HG03460 (cell line): ENCODE measurements at regions not wholly inside any gene's neighbourhood (a gene's known extent, or its start where the extent isn't known, plus 50 kb on each side); places are given as distances from the start of the nearest gene placed in this dataset.

ENCODE experiments used
- ATAC-seq: cut with Tn5 transposase; IDR thresholded peaks from one replicate; pipeline ENCODE4 v1.9.1; 2021; ENCODE audit not compliant: unreplicated experiment

- ATAC-seq, result no peak
Observed at GRCh38 chr12:107888789-107889188, 114.3 kb downstream of the ASCL4 start.

DNA sequence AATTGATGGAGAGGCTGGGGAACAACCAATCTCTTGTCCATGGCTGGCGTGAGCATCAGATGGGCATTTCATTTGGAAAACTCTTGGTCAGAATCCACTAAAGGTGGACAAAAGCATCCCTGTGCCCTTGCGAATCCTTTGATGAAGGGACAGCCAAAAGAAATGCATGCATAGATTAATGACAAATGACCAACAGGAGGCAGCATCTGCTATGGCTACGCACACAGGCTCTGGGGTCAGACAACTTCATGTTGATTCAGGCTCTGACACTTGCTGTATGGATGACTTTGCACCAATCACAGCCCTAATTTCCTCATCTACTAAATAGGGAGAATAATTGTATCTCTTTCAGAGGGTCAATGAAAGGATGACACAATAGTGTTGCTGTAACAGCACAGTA is 117.5 kb downstream of the ASCL4 start:
- no peak for ATAC-seq

- ATAC-seq, result no peak
Observed at GRCh38 chr12:107894589-107894988, 120.1 kb downstream of the ASCL4 start.

DNA sequence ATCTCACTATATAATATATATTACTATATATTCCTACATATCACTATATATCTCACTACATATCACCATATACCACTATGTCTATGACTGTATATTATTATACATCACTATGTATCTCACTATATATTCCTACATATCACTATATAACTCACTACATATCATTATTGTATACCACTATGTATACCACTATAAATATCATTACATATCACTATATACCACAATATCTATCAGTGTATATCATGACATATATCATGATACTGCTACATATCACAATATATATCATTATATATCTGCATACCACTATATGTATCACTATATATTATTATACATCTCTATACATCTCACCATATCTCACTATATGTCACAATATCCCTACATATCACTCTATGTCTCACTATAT is 121.5 kb downstream of the ASCL4 start:
- ATAC-seq, result no peak

DNA sequence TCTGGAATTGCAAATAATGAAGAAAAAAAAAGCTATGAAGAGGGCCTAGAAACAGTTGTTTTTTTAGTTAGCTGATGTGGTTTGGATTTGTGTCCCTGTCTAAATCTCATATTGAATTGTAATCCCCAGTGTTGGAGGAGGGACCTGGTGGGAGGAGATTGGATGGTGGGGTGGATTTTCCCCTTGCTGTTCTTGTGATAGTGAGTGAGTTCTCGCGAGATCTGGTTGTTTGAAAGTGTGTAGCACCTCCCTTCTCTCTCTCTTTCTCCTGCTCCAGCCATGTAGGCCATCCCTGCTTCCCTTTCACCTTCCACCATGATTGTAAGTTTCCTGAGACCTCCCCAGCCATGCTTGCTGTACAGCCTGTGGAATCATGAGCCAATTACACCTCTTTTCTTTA is 126.1 kb downstream of the ASCL4 start:
- ATAC-seq, result no peak

DNA sequence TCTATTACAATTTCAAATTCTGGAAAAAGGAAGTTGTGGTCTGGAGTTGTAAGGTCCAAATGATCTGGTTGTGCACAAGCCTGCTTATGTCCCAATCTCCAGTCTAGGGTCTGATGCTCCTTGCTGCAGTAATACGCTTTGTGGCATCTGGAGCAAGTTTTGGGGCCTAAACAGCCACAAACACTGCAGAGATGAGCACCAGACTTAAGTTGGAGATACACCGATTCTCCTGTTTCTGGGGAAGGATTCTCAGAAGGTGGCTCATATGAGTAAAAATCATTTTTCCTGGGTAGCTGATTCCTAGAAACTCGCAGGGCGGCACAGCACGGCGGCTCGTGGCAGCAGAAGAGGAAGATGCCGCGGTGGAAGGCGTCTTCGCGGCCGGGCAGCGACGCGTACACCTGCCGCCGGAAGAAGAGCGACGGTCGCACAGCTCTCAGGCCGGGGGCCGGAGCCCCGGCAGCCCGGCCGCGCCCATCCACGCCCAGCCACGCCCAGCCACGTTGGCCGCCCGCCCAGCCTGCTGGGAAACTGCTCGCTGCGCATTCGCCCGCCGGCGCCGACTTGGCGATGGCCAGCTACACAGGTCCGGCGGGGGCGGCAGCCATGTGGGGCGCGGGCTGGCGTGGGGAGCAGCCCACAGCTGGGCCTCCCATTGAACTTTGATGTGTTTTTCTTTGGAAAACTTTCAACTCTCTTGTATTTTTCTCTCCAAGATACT is 129.0 kb downstream of the ASCL4 start:
- peak; percentile 97 for ATAC-seq

GRCh38 chr12:107906707-107907106 is 132.2 kb downstream of the ASCL4 start:
- no peak for ATAC-seq

- ATAC-seq, result peak; percentile 61
Observed at GRCh38 chr12:107912421-107913004, 138.0 kb downstream of the ASCL4 start.

DNA sequence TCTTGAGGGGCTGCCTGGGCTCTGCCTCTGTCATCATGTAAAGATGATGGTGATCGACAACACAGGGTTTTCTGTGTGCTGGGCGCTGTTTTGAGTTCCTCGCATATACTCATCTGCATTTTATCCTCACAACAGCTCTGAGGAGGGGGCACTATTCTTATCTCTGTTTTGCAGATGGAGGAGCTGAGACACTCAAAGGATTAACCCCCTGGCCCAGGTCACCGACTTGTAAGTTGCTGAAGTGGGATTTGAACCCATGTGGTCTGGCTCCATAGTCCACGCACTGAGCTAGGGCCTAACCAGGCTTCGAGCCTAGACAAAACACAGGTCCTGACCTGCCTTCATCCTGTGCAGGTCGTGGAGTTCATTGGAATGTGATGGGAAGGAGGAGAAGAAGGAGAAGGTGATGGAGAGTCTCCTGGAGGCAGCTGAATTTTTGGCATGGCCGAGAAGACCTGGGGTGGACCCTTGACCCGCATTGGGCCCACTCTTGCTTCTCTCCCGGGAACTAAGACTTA is 140.0 kb downstream of the ASCL4 start:
- ATAC-seq, result no peak

GRCh38 chr12:107917912-107918800 is 143.7 kb downstream of the ASCL4 start:
- ATAC-seq, result no peak

DNA sequence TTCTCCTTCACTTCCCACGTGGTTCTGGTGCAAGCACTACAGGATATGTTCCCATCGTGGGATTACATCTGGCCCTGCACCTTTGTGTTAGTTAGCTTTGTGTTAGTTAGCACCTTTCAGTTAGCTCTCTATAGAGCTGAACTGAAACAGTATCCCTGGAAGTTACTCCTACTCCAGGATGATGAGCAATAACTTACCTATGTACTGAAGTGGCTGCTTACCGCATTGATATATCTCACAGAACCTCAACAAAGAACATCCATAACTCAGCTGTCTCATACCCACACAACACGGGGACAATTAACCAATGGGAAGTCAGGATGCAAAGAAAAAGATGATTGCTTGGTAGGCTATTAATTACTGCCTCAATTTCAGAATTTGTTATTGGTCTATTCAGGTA is 146.6 kb downstream of the ASCL4 start:
- ATAC-seq, result no peak

DNA sequence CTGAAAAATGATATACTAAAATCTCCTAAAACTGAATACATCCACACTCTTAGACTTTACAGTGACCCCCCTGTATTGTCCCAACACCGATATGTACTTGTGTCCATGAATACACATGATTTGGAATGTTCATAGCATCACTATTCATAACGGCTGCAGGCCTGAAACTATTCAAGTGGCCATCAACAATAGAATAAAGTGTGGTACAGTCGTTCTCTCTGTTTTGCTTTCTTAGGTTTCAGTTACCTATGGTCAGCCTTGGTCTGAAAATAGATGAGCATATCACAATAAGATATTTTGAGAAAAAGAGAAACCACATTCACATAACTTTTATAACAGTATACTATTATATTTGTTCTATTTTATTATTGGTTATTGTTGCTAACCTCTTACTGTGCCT is 150.6 kb downstream of the ASCL4 start:
- ATAC-seq, result no peak

GRCh38 chr12:107929436-107929835 is 154.9 kb downstream of the ASCL4 start:
- ATAC-seq, result no peak

- no peak for ATAC-seq
Observed at GRCh38 chr12:107931761-107932160, 157.3 kb downstream of the ASCL4 start.

- no peak for ATAC-seq
Observed at GRCh38 chr12:107938446-107938845, 163.9 kb downstream of the ASCL4 start.

- no peak for ATAC-seq
Observed at GRCh38 chr12:107948391-107948945, 174.0 kb downstream of the ASCL4 start.

DNA sequence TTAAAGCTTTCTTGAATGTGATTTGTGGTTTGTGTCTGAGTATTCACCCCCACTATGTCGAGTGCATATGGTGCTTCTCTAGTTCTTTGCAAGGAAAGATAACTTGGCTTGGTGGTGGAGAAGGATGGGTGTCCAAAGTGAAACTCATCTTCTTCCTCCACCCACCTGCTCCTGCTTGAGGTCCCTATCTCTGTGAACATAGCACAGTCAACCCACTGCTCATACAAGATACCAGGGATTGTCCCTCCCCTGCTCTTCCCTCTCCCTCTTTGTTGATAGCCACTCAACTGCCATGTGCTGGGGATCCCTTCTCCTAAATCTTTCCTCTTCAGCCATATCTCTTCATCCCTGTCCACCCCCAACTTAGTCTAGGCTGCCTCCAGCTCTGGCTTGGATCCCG is 176.5 kb downstream of the ASCL4 start:
- no peak for ATAC-seq

GRCh38 chr12:107955966-107956643 is 173.0 kb upstream of the WSCD2 start:
- no peak for ATAC-seq

- ATAC-seq, result no peak
Observed at GRCh38 chr12:107957459-107957858, 171.6 kb upstream of the WSCD2 start.

GRCh38 chr12:107963635-107964034 is 165.5 kb upstream of the WSCD2 start:
- no peak for ATAC-seq

DNA sequence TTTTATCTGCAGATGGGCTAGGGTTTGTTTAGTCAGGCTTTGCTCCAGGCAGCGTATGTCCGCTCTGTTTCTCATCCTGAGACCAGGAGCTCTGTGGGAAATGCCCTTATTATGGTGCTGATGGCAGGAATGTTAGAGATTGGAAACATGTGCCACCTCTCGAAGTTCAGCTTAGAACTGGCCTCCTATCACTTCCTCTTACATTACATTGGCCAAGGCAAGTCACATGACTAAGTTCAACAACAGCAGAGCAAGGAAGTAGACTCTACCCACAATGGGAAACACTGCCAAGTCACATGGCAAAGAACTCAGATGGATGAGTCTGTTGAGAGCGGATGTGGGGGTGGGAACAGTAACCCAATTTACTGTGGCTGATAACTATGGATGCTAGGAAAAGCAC is 161.9 kb upstream of the WSCD2 start:
- ATAC-seq, result no peak
